ENCODE measurements at regions not wholly inside any gene's neighbourhood (a gene's known extent, or its start where the extent isn't known, plus 50 kb on each side); places are given as distances from the start of the nearest gene placed in this dataset.

- no peak overlapping the region for H3K27ac ChIP-seq (ENCODE audit: low read depth, low read length)
- Mint-ChIP-seq H3K27ac (no peak overlapping the region), H3K4me1 (no peaks in the 10 kb centered on the region), H3K4me3 (no peak overlapping the region), H3K36me3 (no peaks in the 10 kb centered on the region), H3K9me3 (no peaks in the 10 kb centered on the region), H3K27me3 (peaks cover 8 to 32% of the 10 kb centered on the region in 2 donors)
- no peaks in the 10 kb centered on the region for H3K27me3 ChIP-seq (ENCODE audit: insufficient read depth, low read length, poor library complexity, severe bottlenecking)
- no peak overlapping the region for H3K4me3 ChIP-seq (ENCODE audit: low read length)
- ChIA-PET CTCF (no interaction called here), POLR2A (no interaction called here)
- no peaks in the 10 kb centered on the region for H3K9me3 ChIP-seq (ENCODE audit: low read length)
- DNase-seq, result no peak
- no peaks in the 10 kb centered on the region for H3K36me3 ChIP-seq (ENCODE audit: insufficient read depth, low read length)
- no peaks in the 10 kb centered on the region for H3K4me1 ChIP-seq (ENCODE audit: insufficient read depth, low read length)
Observed at GRCh38 chr6:7488494-7488893, 53.0 kb upstream of the DSP start.

- no peak overlapping the region for H3K27ac ChIP-seq (ENCODE audit: low read depth, low read length)
- Mint-ChIP-seq H3K4me3 (no peak overlapping the region), H3K27ac (no peak overlapping the region), H3K9me3 (no peaks in the 10 kb centered on the region), H3K27me3 (peaks cover 10 to 38% of the 10 kb centered on the region in 2 donors), H3K36me3 (no peaks in the 10 kb centered on the region), H3K4me1 (no peaks in the 10 kb centered on the region)
- H3K36me3 ChIP-seq (ENCODE audit: insufficient read depth, low read length), result no peaks in the 10 kb centered on the region
- ChIA-PET CTCF (interaction anchor here (1.3 kb wide), 1 partner anchor 90 kb away, joined by 3 read pairs; no protein-coding TSS in a partner anchor), POLR2A (no interaction called here)
- H3K9me3 ChIP-seq (ENCODE audit: low read length), result no peaks in the 10 kb centered on the region
- no peak overlapping the region for H3K4me3 ChIP-seq (ENCODE audit: low read length)
- H3K4me1 ChIP-seq (ENCODE audit: insufficient read depth, low read length), result no peaks in the 10 kb centered on the region
- DNase-seq, result no peak
- H3K27me3 ChIP-seq (ENCODE audit: insufficient read depth, low read length, poor library complexity, severe bottlenecking), result no peaks in the 10 kb centered on the region
Observed at GRCh38 chr6:7489376-7489775, 52.1 kb upstream of the DSP start.

Data from CD8-positive, alpha-beta memory T cell (primary cell).